ENCODE measurements at regions not wholly inside any gene's neighbourhood (a gene's known extent, or its start where the extent isn't known, plus 50 kb on each side); places are given as distances from the start of the nearest gene placed in this dataset.

DNA sequence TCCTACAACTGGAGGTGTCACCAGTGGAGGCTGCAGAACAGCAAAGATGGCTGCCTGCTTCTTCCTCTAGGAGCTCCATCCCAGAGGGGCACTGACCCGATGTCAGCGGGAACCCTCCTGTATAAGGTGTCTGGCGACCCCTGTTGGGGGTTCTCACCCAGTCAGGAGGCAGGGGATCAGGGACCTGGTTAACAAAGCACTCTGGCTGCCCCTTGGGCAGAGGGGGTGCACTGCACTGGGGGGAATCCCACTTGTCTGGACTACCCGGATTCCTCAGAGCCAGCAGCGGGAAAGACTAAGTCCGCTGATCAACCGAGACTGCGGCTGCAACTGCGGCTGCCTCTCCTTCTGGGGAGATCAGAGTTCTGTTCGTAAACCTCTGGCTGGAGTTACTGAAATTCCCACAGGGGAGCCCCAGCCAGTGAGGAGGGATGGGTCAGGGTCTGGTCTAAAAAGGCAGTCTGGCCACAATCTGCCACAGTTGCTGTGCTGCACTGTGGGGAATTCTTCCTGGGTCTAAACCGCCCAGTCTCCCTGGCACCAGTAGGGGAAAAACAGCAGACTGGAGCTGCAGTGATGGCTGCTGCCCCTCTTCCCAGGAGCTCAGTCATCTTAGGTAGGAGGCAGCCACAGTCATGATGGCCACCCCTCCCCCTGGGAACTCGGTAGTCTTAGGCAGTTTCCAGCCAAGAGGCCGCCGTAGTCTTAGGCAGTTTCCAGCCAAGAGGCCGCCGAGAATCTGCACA, 213.4 kb downstream of the CYB561 start:
- Histone ChIP-seq H3K36me3 (ENCODE audit: low read depth, low read length) (peaks cover 2% of the 10 kb centered on the region; the same call in 1 of the 2 replicates), H2AFZ (ENCODE audit: low read length) (no peak overlapping the region), H3K9me2 (replicated peaks; ENCODE audit: low read length) (no peaks in the 10 kb centered on the region), H3K9me3 (ENCODE audit: low read length) (no peaks in the 10 kb centered on the region), H3F3A (ENCODE audit: low read length, unreplicated experiment) (no peaks in the 10 kb centered on the region), H3K27me3 (ENCODE audit: low read length) (no peaks in the 10 kb centered on the region), H3K27ac (ENCODE audit: low read length) (no peak overlapping the region), H3K79me2 (ENCODE audit: low read length) (no peaks in the 10 kb centered on the region), H3K4me2 (ENCODE audit: low read length) (no peak overlapping the region), H3K9ac (ENCODE audit: low read length) (no peak overlapping the region), H4K20me1 (ENCODE audit: low read length) (no peaks in the 10 kb centered on the region), H3K4me1 (ENCODE audit: insufficient read depth, low read length) (no peaks in the 10 kb centered on the region), H3K4me3 (ENCODE audit: low read length) (no peak overlapping the region)
- ChIA-PET CTCF (no interaction called here), POLR2A (ENCODE audit: unreplicated experiment) (no interaction called here)
- DNase-seq (no peak), ATAC-seq (no peak)
- no peak for TF ChIP-seq EZH2 (IDR thresholded peaks at IDR 0.05; ENCODE audit: low read length, unreplicated experiment)
- no peak for TF ChIP-seq CTCF (conservative IDR thresholded peaks at IDR 0.05; ENCODE audit: low read depth, low read length)
- no peak for TF ChIP-seq EZH2phosphoT487 (IDR thresholded peaks at IDR 0.05; ENCODE audit: borderline replicate concordance, low read length)
- no TSS peak for BruUV-seq (replicated peaks)
- intact Hi-C loops (cut with micrococcal nuclease): no loop called here

GRCh38 chr17:63240106-63240505, 206.0 kb downstream of the CYB561 start:
- H3K36me3 ChIP-seq (ENCODE audit: low read depth, low read length): peaks cover 4% of the 10 kb centered on the region; the same call in 1 of the 2 replicates
- CTCF ChIA-PET: no interaction called here

More at GRCh38 chr17:63240106-63240505, 206.0 kb downstream of the CYB561 start:
- H4K20me1 ChIP-seq (ENCODE audit: low read length): no peaks in the 10 kb centered on the region
- no peaks in the 10 kb centered on the region for H3K4me1 ChIP-seq (ENCODE audit: insufficient read depth, low read length)
- no peak for ATAC-seq
- H3K27ac ChIP-seq (ENCODE audit: low read length): no peak overlapping the region
- H3K27me3 ChIP-seq (ENCODE audit: low read length): no peaks in the 10 kb centered on the region
- no peak for DNase-seq
- H3K9ac ChIP-seq (ENCODE audit: low read length): no peak overlapping the region
- H3K79me2 ChIP-seq (ENCODE audit: low read length): no peaks in the 10 kb centered on the region
- no peaks in the 10 kb centered on the region for H3K9me2 ChIP-seq (replicated peaks; ENCODE audit: low read length)
- BruUV-seq (replicated peaks): no TSS peak
- H3K4me3 ChIP-seq (ENCODE audit: low read length): no peak overlapping the region
- H3K9me3 ChIP-seq (ENCODE audit: low read length): no peaks in the 10 kb centered on the region
- no peak overlapping the region for H2AFZ ChIP-seq (ENCODE audit: low read length)
- H3F3A ChIP-seq (ENCODE audit: low read length, unreplicated experiment): no peaks in the 10 kb centered on the region
- intact Hi-C loops (cut with micrococcal nuclease): no loop called here
- POLR2A ChIA-PET (ENCODE audit: unreplicated experiment): no interaction called here
- TF ChIP-seq EZH2 (IDR thresholded peaks at IDR 0.05; ENCODE audit: low read length, unreplicated experiment) (no peak), CTCF (conservative IDR thresholded peaks at IDR 0.05; ENCODE audit: low read depth, low read length) (no peak), EZH2phosphoT487 (IDR thresholded peaks at IDR 0.05; ENCODE audit: borderline replicate concordance, low read length) (no peak)
- H3K4me2 ChIP-seq (ENCODE audit: low read length): no peak overlapping the region

Data from PC-3 (cell line).